Activated CD4-positive, CD25-positive, alpha-beta regulatory T cell treated with anti-CD3 and anti-CD28 coated beads, Interleukin-2, amount 50 U/mL, for 16 hours (primary cell): ENCODE measurements at regions not wholly inside any gene's neighbourhood (a gene's known extent, or its start where the extent isn't known, plus 50 kb on each side); places are given as distances from the start of the nearest gene placed in this dataset.
"Not testable (repeated sequence)": the region's sequence is repeated elsewhere in the genome, so short reads cannot be mapped to it uniquely, and the experiment has no call there.

Experiments used
- DNase-seq: peaks from one replicate; pipeline ENCODE4 v3.0.0-alpha.2; 2020; ENCODE audit warnings: low read depth, low spot score

- DNase-seq = peak; percentile 28
Observed at GRCh38 chr10:33008499-33009243, 50.6 kb upstream of the ITGB1 start.

GRCh38 chr10:33007731-33008381 lies 49.8 kb upstream of the ITGB1 start:
- DNase-seq = not testable (repeated sequence)
